ENCODE measurements at regions not wholly inside any gene's neighbourhood (a gene's known extent, or its start where the extent isn't known, plus 50 kb on each side); places are given as distances from the start of the nearest gene placed in this dataset.

GRCh38 chr1:43083375-43083891, 88.7 kb downstream of the EBNA1BP2 start:
- no peak for TF ChIP-seq CTCF (IDR thresholded peaks at IDR 0.05; ENCODE audit: low read depth, low read length)
- DNase-seq (ENCODE audit: low read depth, low spot score): no peak
- no peak overlapping the region for H3K4me3 ChIP-seq (ENCODE audit: low read depth, low read length)
- in situ Hi-C loops (cut with HindIII; ENCODE audit: low sequenced_read_pairs): no loop called here

- no peak overlapping the region for H3K4me3 ChIP-seq (ENCODE audit: low read depth, low read length)
- no peak for TF ChIP-seq CTCF (IDR thresholded peaks at IDR 0.05; ENCODE audit: low read depth, low read length)
- DNase-seq (ENCODE audit: low read depth, low spot score): no peak
- in situ Hi-C loops (cut with HindIII; ENCODE audit: low sequenced_read_pairs): no loop called here
Observed at GRCh38 chr1:43082740-43083139, 89.3 kb downstream of the EBNA1BP2 start.

GRCh38 chr1:43077273-43077672, 94.8 kb downstream of the EBNA1BP2 start:
- TF ChIP-seq CTCF (IDR thresholded peaks at IDR 0.05; ENCODE audit: low read depth, low read length): no peak
- DNase-seq (ENCODE audit: low read depth, low spot score): no peak
- no peak overlapping the region for H3K4me3 ChIP-seq (ENCODE audit: low read depth, low read length)
- in situ Hi-C loops (cut with HindIII; ENCODE audit: low sequenced_read_pairs): no loop called here

- in situ Hi-C loops (cut with HindIII; ENCODE audit: low sequenced_read_pairs): loop anchor here (25.0 kb wide), 1 partner anchor 162 kb away; no protein-coding TSS in a partner anchor
- DNase-seq (ENCODE audit: low read depth, low spot score): no peak
- H3K4me3 ChIP-seq (ENCODE audit: low read depth, low read length): no peak overlapping the region
- no peak for TF ChIP-seq CTCF (IDR thresholded peaks at IDR 0.05; ENCODE audit: low read depth, low read length)
Observed at GRCh38 chr1:43074709-43075108, 97.4 kb downstream of the EBNA1BP2 start.

- H3K4me3 ChIP-seq (ENCODE audit: low read depth, low read length): no peak overlapping the region
- in situ Hi-C loops (cut with HindIII; ENCODE audit: low sequenced_read_pairs): loop anchor here (25.0 kb wide), 1 partner anchor 162 kb away; no protein-coding TSS in a partner anchor
- no peak for DNase-seq (ENCODE audit: low read depth, low spot score)
- TF ChIP-seq CTCF (IDR thresholded peaks at IDR 0.05; ENCODE audit: low read depth, low read length): peak; percentile 19
Observed at GRCh38 chr1:43074244-43074643, 97.8 kb downstream of the EBNA1BP2 start.

- TF ChIP-seq CTCF (IDR thresholded peaks at IDR 0.05; ENCODE audit: low read depth, low read length): peak; percentile 70
- peak; percentile 79 for DNase-seq (ENCODE audit: low read depth, low spot score)
- in situ Hi-C loops (cut with HindIII; ENCODE audit: low sequenced_read_pairs): loop anchor here (25.0 kb wide), 1 partner anchor 161 kb away; no protein-coding TSS in a partner anchor
- no peak overlapping the region for H3K4me3 ChIP-seq (ENCODE audit: low read depth, low read length)
Observed at GRCh38 chr1:43073490-43074230, 98.4 kb downstream of the EBNA1BP2 start.
